GM12873 (cell line): ENCODE measurements at regions not wholly inside any gene's neighbourhood (a gene's known extent, or its start where the extent isn't known, plus 50 kb on each side); places are given as distances from the start of the nearest gene placed in this dataset.

Experiments used
- CTCF ChIP-seq: IDR thresholded peaks from 2 replicates; pipeline ENCODE4 v1.5.1; 2012; ENCODE audit warnings: low read depth, mild to moderate bottlenecking, moderate library complexity, low read length, control low read depth; ENCODE audit not compliant: insufficient read depth; ENCODE audit errors: missing control alignments

GRCh38 chr2:43125090-43125998 lies 101.1 kb downstream of the ZFP36L2 start:
- no peak for TF ChIP-seq CTCF

GRCh38 chr2:43124687-43125057 lies 101.7 kb downstream of the ZFP36L2 start:
- no peak for TF ChIP-seq CTCF

GRCh38 chr2:43123981-43124686 lies 102.3 kb downstream of the ZFP36L2 start:
- no peak for TF ChIP-seq CTCF

- no peak for TF ChIP-seq CTCF
Observed at GRCh38 chr2:43123486-43123885, 102.9 kb downstream of the ZFP36L2 start.

- TF ChIP-seq CTCF, result no peak
Observed at GRCh38 chr2:43123028-43123427, 103.4 kb downstream of the ZFP36L2 start.

- TF ChIP-seq CTCF, result no peak
Observed at GRCh38 chr2:43121580-43122314, 104.7 kb downstream of the ZFP36L2 start.

- no peak for TF ChIP-seq CTCF
Observed at GRCh38 chr2:43119303-43119702, 107.1 kb downstream of the ZFP36L2 start.
